GM21423 (cell line): ENCODE measurements at regions not wholly inside any gene's neighbourhood (a gene's known extent, or its start where the extent isn't known, plus 50 kb on each side); places are given as distances from the start of the nearest gene placed in this dataset.

Source experiments
- ATAC-seq: cut with Tn5 transposase; IDR thresholded peaks from one replicate; pipeline ENCODE4 v1.9.1; 2021; ENCODE audit warnings: mild to moderate bottlenecking, moderate library complexity; ENCODE audit not compliant: unreplicated experiment

DNA sequence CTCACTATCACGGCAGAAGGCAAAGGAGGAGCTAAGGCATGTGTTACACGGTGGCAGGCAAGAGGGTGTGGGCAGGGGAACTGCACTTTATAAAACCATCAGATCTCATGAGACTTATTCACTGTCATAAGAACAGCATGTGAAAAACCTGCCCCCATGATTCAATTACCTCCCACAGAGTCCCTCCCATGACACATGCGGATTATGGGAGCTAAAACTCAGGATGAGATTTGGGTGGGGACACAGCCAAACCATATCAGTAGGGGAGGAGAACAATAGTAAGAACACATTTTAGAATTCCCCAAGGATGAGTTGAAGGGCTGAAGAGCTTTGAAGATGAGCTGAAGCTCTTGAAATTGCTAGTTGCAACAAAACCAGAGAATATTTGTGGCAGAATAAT is 287.9 kb downstream of the SMARCA2 start:
- no peak for ATAC-seq

- ATAC-seq, result no peak
Observed at GRCh38 chr9:2307480-2307879, 292.3 kb downstream of the SMARCA2 start.

GRCh38 chr9:2311920-2312319 is 296.8 kb downstream of the SMARCA2 start:
- no peak for ATAC-seq

DNA sequence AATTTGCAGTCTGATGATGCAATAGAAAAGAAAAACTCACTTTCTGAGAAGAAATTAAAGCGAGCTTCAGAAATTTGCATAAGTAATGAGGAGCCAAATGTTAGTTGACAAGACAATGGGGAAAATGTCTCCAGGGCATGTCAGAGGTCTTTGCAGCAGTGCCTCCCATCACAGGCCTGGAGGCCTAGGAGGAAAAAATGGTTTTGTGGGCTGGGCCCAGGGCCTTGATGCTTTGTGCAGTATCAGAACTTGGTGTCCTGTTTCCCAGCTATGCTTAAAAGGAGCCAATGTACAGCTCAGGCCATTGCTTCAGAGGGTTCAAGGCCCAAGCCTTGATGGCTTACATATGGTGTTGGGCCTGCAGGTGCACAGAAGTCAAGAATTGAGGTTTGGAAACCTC is 298.4 kb downstream of the SMARCA2 start:
- ATAC-seq, result no peak

DNA sequence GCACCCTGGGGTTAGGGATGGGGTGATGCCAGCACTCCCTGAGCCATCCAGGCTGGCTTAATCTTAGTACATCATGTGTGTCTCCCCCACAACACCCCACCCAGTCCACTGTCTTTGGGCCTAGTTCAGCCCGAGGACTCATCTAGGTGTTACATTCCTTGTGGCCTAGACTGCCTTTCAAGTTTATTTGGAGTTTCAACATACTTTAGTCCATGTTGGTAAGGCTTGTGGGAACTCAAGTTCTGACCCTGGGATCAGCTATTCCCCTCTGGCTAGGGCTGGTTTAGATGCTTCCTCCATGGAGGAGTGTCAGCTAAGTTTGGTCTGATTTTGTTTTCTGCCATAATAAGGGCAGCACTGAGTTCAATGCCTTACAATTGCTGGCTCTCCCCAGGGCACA is 302.4 kb downstream of the SMARCA2 start:
- ATAC-seq, result no peak

- no peak for ATAC-seq
Observed at GRCh38 chr9:2319421-2319820, 302.2 kb upstream of the VLDLR start.

DNA sequence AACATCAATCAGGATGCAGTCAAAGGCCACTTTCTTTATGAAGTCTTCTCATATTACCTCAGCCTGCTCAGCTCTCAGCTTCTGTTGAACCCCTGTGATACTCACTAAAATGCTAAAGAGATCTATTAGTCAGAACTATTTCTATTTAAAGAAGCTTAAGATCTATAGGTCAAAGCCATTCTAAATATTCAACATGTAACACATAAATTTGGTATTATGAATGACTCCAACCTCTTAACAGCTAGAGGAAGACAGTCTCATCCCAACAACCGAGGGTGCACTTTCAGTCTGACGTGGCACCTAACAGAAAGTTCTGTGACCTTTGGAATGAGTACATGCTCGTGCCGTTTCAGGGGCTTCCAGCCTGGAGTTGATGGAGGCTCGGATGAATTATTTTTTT is 301.5 kb upstream of the VLDLR start:
- ATAC-seq, result no peak

GRCh38 chr9:2320632-2321031 is 301.0 kb upstream of the VLDLR start:
- no peak for ATAC-seq

DNA sequence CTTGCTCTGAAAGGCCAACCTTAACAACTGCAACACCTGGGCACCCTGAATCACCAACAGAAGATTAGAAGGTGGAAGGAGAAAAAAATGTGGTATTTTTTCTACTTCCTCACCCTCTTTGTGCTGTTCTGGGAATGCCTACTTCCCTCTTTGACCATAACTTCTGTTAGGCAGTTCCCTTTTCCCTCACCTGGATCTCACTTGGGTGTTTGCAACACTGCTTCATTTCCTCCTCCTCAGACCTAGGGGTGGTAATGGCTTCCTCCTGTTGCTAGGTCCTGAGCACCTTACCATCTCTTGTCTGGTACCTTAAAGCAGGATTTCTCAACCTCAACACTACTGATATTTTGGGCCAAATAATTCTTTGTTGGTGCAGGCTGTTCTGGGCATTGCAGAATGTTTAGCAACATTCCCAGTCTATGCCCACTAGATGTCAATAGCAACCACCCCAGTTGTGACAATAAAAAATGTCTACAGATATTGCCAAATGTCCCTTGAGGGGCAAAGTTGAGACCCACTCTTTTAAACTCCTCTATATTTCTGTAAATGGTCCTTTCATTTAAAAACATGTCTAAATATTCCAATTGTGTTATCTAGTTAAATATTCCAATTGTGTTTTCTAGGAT is 300.0 kb upstream of the VLDLR start:
- no peak for ATAC-seq

DNA sequence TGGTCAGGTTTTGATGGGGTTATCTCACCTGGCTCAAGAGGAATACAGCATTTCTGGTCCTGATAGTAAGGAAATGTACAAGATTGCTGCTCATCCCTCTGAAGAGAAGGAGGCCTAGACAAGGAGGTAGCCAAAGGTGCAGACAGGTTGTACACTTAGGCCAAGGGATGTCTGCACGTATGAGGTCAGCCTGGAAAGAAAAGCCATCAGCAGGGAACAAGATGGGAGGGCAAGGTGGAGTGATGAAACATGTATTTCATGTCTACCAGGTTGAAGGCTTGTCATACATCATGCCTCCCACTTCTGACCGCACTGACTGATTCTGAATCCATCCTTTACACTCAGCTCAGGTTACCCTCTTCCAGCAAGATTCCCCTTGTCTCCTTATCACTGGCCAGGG is 296.8 kb upstream of the VLDLR start:
- ATAC-seq, result no peak

DNA sequence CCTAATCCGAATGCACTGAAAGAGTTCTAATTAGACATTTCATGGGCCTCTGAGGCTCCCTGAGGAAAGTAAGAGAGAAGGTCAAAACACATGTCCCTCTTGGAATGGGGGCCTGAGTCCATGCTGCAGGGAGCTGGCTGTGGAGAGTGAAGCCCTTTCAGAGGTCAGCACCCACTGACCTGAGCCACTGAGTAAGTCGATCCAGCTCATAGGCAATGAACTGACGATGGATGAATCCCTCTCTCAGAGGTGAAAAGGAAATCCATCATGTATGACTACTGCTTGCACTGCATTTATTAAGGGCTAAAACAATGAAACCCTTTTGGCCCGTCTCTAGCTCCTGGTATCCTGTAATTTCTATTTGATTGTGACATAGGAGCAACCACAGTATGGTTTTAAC is 288.9 kb upstream of the VLDLR start:
- ATAC-seq, result no peak

DNA sequence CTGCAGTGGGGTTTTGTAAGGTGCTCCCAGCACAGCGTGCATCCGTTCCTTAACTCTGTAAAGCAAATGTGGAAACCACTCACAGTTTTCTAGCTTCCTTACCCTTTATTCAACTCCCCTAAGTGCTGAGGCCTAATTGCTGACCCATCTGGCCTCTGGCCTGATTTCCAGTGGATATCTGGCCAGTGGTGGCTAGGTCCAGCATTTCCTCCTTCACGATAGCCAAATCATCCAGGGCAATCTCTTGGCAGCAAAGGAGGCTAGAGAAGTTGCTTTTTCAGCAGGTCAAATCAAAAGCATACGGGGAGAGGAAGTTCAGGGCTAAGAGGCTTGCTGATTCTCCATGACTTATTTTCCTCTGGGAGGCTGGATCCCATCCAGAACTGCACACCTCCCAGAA is 286.3 kb upstream of the VLDLR start:
- no peak for ATAC-seq

DNA sequence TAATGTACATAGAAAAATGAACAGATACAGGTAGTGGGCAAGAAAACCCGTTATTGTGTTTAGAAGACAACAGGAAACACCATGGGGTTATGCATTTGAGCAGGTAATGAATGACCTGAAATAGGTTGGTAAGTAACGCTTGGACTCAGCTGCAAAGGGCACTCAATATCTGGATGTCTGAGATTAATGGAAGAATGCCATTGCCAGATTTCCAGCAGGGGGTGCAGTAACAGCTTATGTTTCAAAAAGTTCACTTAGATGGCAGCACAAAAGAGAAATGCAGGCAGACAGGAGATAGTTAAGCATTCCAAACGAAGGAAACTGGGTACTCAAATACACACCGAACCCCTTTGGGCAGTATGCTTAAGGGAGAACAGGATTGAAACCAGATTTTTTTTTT is 285.5 kb upstream of the VLDLR start:
- no peak for ATAC-seq

GRCh38 chr9:2337131-2337530 is 284.5 kb upstream of the VLDLR start:
- no peak for ATAC-seq

DNA sequence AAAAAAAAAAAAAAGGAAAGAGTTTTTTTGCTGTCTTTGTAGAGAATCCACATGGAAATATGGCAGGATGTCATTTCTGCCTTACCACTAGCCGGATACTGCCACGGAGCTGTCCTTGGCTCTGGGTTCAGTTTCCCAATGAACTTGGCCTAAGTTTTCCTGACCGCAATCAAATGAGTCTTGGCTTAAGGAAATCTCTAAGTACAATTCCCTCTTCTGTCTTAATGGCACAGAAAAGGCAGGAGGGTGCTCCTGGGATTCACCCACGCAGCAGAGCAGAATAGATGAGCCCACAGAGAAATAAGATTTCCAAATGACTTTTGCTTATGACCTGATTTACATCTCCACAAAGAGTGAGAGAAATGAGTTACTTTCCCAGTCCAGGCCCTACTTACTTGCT is 284.0 kb upstream of the VLDLR start:
- ATAC-seq, result no peak

- ATAC-seq, result no peak
Observed at GRCh38 chr9:2338777-2339365, 282.7 kb upstream of the VLDLR start.

DNA sequence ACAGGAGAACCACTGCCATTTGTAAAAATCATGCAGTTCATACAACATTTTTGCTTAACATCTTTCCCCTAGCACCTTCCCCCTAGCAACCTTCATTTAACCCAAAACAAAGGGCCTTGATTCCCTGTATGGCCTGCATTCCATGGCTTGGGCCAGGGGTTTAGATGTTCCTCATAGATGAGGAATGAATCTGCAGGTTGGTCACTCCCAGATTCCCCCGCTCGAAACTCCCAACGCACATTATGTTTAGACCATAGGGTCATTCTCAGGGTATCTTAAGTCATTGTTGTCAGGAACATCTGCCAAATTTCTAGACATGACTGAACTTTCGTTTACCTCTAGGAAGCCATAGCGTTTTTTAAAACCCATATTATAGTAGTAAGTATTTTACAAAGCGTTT is 282.2 kb upstream of the VLDLR start:
- no peak for ATAC-seq

- no peak for ATAC-seq
Observed at GRCh38 chr9:2340046-2340760, 281.4 kb upstream of the VLDLR start.

GRCh38 chr9:2341126-2341525 is 280.5 kb upstream of the VLDLR start:
- ATAC-seq, result no peak

DNA sequence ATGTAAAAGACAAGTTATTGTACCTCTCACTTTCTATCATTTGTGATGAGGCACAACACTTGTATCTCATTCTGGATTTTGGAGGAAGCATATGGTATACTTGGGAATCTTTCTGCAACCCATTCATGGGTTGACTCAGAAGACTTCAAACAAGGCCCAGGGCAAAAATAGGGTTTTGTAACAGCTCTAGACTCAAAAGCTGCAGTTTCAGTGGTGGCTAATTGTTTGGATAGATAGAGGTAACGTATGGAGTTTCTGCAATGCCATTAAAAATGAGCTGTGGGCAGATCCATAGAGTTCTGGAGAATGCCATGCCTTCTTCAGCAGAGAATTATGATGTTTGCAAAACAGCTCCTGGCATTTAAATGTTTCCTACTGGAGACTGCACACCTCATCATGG is 279.6 kb upstream of the VLDLR start:
- no peak for ATAC-seq

- ATAC-seq, result no peak
Observed at GRCh38 chr9:2343756-2344155, 277.8 kb upstream of the VLDLR start.

DNA sequence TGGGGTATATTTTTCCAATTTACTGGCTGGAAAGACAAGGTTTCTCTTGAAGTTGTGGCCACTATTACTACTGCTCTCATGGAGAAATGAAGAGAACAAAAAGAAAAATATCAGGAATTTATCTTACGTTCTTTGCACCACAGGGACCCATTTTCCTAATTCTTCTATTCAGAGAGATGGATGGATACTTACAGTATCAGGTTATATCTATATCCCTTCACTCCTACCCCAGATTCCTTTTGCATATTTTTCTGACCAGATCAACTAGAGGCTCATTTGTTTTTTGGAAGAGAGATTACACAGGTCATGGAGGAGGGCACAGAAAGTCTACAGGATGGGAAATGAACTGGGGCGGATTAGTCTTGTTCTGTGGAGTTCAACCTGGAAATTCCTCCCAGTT is 277.2 kb upstream of the VLDLR start:
- ATAC-seq, result no peak

- no peak for ATAC-seq
Observed at GRCh38 chr9:2345013-2345412, 276.6 kb upstream of the VLDLR start.
